ENCODE measurements at regions not wholly inside any gene's neighbourhood (a gene's known extent, or its start where the extent isn't known, plus 50 kb on each side); places are given as distances from the start of the nearest gene placed in this dataset.

DNA sequence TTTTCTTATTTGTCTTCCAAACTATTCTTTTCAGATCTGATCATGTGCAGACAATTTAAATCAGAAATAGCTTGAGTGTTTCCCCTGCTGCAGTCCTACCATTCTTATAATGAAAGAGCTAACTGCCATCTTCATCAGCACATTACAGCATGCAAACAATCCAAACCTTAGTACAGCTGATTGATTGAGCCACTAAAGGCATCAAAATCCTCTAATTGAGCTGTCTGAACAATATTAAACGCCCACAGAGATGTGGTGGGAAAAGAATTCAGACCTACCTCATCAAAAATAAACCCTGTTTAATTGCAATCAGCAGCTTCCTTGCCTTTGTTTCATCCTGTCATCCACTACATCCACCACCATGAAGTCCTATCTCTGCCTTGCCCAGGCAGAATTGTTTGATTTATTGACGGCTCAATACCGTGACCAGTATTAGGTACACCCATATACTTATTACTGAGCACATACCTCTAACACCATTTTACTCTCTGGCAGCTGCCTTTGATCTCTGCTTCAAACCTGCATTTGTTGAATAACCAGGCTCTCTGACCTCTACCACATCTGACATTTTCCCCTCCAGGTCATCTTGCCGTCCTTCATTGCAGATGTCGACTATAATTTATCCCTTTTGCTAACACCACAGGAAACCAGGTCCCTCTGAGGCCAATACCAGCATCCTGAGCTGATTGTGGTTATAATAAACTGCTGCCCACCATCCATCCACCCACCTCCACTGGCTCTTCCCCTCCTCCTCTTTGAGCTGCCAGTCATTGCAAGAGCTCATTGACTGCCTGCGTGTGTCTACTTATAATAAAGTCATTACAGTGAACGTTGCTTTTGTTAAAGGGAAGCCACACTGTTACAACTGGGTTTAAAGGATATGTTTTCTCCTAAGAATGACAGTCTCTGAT, 78.5 kb downstream of the RBM43 start:
- DNase-seq (no peak), ATAC-seq (ENCODE audit: insufficient read depth, low FRiP score) (no peak)
- no peaks in the 10 kb centered on the region for H3K27me3 ChIP-seq (ENCODE audit: control insufficient read depth in 3 of 3, insufficient read depth in 3 of 3, low read length in 2 of 3)
- no peak overlapping the region for H3K27ac ChIP-seq (ENCODE audit: low read depth in 1 of 2, low read length in 1 of 2)
- no peak for TF ChIP-seq CTCF (IDR thresholded peaks at IDR 0.05; ENCODE audit: control extremely low read depth, extremely low read depth)
- no peak overlapping the region for H3K4me3 ChIP-seq
- WGBS, 2 donors = 61 to 72% methylated on average over 7 of the region's 7 CpGs
- H3K36me3 ChIP-seq (ENCODE audit: control insufficient read depth in 4 of 4, insufficient read depth in 4 of 4, low read length in 4 of 4) = no peaks in the 10 kb centered on the region
- no peak overlapping the region for H3K9ac ChIP-seq (ENCODE audit: insufficient read depth in 1 of 2, low read length in 2 of 2)
- no peaks in the 10 kb centered on the region for H3K9me3 ChIP-seq (ENCODE audit: control insufficient read depth in 4 of 4, insufficient read depth in 3 of 4, low read length in 3 of 4)
- no peaks in the 10 kb centered on the region for H3K4me1 ChIP-seq (ENCODE audit: control insufficient read depth in 5 of 5, insufficient read depth in 5 of 5, low read length in 5 of 5)

DNA sequence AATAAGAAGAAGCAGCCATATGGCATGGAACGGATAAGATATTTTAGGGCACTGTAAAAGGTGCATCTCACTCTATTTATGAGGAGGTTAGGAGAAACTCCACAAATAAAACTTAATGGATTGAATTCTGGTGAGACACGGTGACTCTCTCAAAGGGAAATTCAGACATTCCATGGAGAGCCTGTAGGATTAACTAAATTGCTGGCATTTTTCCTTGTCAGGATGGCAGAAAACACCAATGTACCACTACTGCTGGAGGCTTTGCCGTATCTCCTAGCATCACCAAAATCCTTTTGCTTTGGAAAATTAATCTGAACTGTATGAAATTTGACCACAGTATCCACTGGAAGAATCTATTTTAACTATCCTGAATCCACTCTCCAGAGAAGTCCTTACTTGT, 79.3 kb downstream of the RBM43 start:
- H3K27me3 ChIP-seq (ENCODE audit: control insufficient read depth in 3 of 3, insufficient read depth in 3 of 3, low read length in 2 of 3) = no peaks in the 10 kb centered on the region
- no peaks in the 10 kb centered on the region for H3K9me3 ChIP-seq (ENCODE audit: control insufficient read depth in 4 of 4, insufficient read depth in 3 of 4, low read length in 3 of 4)
- no peak for TF ChIP-seq CTCF (IDR thresholded peaks at IDR 0.05; ENCODE audit: control extremely low read depth, extremely low read depth)
- no peak overlapping the region for H3K27ac ChIP-seq (ENCODE audit: low read depth in 1 of 2, low read length in 1 of 2)
- no peaks in the 10 kb centered on the region for H3K4me1 ChIP-seq (ENCODE audit: control insufficient read depth in 5 of 5, insufficient read depth in 5 of 5, low read length in 5 of 5)
- no peaks in the 10 kb centered on the region for H3K36me3 ChIP-seq (ENCODE audit: control insufficient read depth in 4 of 4, insufficient read depth in 4 of 4, low read length in 4 of 4)
- DNase-seq = no peak
- WGBS, 2 donors = 90 to 94% methylated on average over 3 of the region's 3 CpGs
- no peak overlapping the region for H3K9ac ChIP-seq (ENCODE audit: insufficient read depth in 1 of 2, low read length in 2 of 2)
- H3K4me3 ChIP-seq = no peak overlapping the region
- ATAC-seq (ENCODE audit: insufficient read depth, low FRiP score) = no peak

GRCh38 chr2:151181524-151181923, 80.1 kb downstream of the RBM43 start:
- ATAC-seq (ENCODE audit: insufficient read depth, low FRiP score) = no peak
- 69 to 86% methylated on average over 6 of the region's 6 CpGs for WGBS, 2 donors

More at GRCh38 chr2:151181524-151181923, 80.1 kb downstream of the RBM43 start:
- H3K27ac ChIP-seq (ENCODE audit: low read depth in 1 of 2, low read length in 1 of 2) = no peak overlapping the region
- no peaks in the 10 kb centered on the region for H3K4me1 ChIP-seq (ENCODE audit: control insufficient read depth in 5 of 5, insufficient read depth in 5 of 5, low read length in 5 of 5)
- H3K9me3 ChIP-seq (ENCODE audit: control insufficient read depth in 4 of 4, insufficient read depth in 3 of 4, low read length in 3 of 4) = no peaks in the 10 kb centered on the region
- peak in 1 of 3 donors; percentile 10 for DNase-seq
- H3K9ac ChIP-seq (ENCODE audit: insufficient read depth in 1 of 2, low read length in 2 of 2) = no peak overlapping the region
- no peaks in the 10 kb centered on the region for H3K27me3 ChIP-seq (ENCODE audit: control insufficient read depth in 3 of 3, insufficient read depth in 3 of 3, low read length in 2 of 3)
- no peaks in the 10 kb centered on the region for H3K36me3 ChIP-seq (ENCODE audit: control insufficient read depth in 4 of 4, insufficient read depth in 4 of 4, low read length in 4 of 4)
- H3K4me3 ChIP-seq = no peak overlapping the region
- no peak for TF ChIP-seq CTCF (IDR thresholded peaks at IDR 0.05; ENCODE audit: control extremely low read depth, extremely low read depth)

All from lung (tissue), 11 donors.